ENCODE measurements at regions not wholly inside any gene's neighbourhood (a gene's known extent, or its start where the extent isn't known, plus 50 kb on each side); places are given as distances from the start of the nearest gene placed in this dataset.

- no peak for DNase-seq
Measured at GRCh38 chr3:117133066-117133465, 423.5 kb downstream of the TUSC7 start.

DNA sequence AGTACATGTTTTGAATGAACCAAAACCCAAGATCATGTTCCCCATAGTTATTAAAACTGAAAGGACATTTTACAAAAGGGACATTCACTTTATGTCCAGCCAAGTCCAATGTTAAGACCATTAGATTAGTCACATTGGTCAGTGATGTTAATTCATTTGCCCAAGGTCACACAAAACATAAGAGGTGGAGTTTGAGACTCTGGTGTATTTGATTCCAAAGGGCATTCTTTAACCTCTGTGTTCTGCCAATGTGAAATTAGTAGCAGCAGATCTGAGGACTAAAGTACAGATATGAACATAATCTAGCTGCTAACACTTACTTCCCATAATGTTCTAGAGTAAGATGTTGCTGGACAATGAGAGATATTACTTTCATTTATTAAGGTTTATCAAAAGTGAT is 425.6 kb downstream of the TUSC7 start:
- no peak for DNase-seq

- no peak for DNase-seq
Measured at GRCh38 chr3:117136003-117136402, 426.4 kb downstream of the TUSC7 start.

GRCh38 chr3:117137065-117137464 is 427.5 kb downstream of the TUSC7 start:
- DNase-seq = no peak

DNA sequence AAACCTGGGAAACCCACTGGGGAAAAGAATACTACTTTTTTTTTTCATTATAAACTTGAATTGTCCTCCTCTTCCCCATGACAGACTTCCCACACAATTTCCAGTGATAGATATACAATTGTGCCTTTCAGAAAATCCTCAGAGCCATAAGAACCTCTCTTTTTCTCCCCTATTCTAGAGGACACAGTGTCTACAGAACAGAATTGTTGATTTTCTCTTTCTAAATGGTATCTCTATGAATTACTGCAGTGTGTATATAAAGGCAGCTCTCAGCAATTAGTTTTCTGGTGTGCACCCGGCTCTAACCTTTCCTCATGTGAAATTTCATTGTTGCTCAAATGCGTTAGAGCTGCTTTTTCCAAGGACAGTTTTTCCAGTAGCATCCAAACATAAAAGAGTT is 430.1 kb downstream of the TUSC7 start:
- DNase-seq = no peak

DNA sequence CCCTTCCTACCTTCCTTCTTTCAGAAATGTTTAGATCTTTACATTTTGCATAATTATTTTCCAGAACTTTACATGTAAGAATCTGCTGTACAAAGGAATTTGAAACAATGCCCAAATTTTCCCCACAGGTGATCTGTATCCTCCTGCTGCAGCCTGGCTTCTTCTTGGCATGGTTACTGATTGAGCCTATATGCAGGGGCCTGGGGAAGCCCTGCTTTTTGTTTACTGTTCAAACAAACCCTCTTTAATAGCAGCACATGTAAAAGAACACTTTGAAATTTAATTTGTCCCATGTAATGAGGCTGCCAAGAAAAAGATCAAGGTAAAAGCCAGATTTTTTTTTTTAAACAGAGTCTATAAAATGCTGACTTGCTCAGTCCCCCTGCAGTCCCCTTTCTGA is 432.2 kb downstream of the TUSC7 start:
- DNase-seq = no peak

GRCh38 chr3:117144853-117145252 is 435.3 kb downstream of the TUSC7 start:
- DNase-seq = no peak

GRCh38 chr3:117145677-117146076 is 436.1 kb downstream of the TUSC7 start:
- DNase-seq = no peak

GRCh38 chr3:117146571-117146970 is 437.0 kb downstream of the TUSC7 start:
- no peak for DNase-seq

- no peak for DNase-seq
Measured at GRCh38 chr3:117149584-117149983, 440.0 kb downstream of the TUSC7 start.

DNA sequence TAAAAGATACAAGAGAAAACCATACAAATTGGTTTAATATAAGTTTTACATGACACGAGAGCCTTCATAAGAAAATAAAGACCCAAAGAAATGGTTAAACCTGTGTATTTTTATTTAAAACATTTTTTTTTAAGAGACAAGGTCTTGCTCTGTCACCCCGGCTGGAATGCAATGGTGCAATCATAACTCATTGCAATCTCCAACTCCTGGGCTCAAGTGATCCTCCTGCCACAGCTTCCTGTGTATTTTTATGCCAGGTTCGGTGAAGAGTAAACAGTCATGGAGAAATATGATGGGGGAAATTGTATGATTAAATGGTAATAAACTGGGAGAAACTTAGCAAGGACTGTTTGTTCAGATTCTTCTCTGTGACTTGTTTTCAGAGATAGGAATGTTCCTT is 441.0 kb downstream of the TUSC7 start:
- DNase-seq = no peak

- no peak for DNase-seq
Measured at GRCh38 chr3:117160176-117160575, 450.6 kb downstream of the TUSC7 start.

- DNase-seq = no peak
Measured at GRCh38 chr3:117161816-117162215, 452.2 kb downstream of the TUSC7 start.

- DNase-seq = no peak
Measured at GRCh38 chr3:117165176-117165575, 455.6 kb downstream of the TUSC7 start.

GRCh38 chr3:117165601-117166051 is 456.0 kb downstream of the TUSC7 start:
- no peak for DNase-seq

DNA sequence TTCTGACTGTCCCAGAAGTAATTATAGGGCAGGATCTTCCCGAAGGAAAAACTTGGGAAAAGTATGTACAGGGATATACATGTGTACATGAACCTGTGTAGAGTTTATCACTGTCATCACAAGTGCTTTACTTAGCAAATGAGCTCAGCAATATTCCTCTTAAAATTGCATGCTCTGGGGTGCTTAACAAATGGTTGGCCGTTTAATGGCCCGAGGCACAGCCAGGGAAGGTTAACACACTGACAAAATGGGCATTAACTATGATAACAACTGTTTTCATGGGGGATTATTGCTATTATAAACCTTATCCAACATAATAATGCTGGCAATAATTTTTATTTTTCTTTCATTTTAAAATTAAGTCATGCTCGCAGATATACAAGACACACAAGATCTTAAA is 459.3 kb downstream of the TUSC7 start:
- DNase-seq = no peak

DNA sequence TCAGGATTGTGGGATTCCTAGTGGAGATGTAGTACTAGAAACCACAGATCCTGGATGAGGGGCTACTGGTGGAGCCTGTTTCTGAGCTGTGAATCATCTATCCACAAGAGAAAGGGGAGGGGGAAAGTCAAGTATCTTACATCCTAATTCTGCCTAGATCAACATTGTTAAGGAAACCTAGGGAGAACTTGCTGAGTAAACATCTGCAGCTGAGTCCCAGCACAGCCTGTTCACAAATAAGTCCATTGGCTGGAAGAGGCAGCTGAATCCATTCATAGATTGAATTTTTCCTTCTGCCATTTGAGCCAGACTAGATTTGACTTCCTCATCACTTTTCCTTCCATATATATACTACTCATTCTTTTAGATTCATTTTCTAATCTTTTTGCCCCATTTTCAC is 460.5 kb downstream of the TUSC7 start:
- no peak for DNase-seq

GRCh38 chr3:117171124-117171523 is 461.5 kb downstream of the TUSC7 start:
- no peak for DNase-seq

GRCh38 chr3:117172426-117172825 is 462.8 kb downstream of the TUSC7 start:
- no peak for DNase-seq

DNA sequence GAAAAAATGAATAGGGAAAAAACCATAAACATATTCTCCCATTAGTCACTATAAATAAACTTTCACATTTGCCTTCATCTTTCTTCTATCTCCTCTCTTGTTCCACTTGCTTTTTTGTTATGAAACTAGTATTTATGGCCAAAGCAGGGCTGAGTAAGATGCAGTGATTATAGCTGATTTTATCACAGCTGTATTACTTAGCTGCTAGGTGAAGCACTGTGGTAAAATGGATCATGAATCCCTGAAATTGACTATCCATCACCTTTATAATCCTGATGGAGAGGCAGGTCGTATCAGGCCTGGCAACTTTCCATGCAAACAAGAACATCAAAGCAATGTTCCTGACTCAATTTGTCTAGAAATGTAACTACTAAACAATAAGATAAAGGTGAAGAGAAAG is 471.6 kb downstream of the TUSC7 start:
- DNase-seq = no peak

DNA sequence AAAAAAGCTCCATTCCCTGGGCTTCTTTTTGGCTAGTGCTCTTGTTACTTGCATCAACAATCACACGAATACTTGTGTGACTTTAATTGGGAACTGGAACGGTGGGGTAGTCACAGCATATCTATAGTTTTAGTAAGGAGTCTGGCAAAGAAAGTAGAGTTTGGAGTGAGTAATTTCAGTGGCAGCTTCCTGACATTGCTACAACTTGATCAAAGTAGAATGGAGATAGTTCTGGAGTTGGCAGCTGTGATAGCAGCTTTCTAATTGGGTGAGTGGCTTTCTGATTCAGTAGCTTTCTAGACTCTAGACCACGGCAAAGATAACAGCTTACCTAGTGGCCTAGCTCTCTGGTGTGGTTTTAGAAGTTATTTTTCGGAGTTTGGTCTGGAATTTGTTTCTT is 475.0 kb downstream of the TUSC7 start:
- no peak for DNase-seq

DNA sequence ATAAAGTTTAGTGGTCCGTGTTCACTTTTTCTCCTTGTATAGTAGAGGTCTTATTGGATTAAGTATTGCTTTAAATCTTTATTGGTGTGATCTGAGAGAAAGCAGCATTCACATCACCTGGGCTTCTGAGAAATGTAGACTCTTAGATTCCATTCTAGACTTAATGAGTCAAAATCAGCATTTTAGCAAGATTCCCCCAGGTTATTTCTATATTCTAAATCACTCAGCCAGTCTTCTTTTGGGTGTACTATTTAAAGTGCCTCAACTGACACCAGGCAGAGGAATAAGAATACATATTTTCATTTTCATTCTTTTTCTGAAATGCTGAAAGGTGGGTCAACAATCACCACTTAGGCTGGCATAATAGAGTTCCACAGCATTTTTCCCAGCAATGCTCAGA is 481.7 kb downstream of the TUSC7 start:
- no peak for DNase-seq

- no peak for DNase-seq
Measured at GRCh38 chr3:117192888-117193287, 483.3 kb downstream of the TUSC7 start.

DNA sequence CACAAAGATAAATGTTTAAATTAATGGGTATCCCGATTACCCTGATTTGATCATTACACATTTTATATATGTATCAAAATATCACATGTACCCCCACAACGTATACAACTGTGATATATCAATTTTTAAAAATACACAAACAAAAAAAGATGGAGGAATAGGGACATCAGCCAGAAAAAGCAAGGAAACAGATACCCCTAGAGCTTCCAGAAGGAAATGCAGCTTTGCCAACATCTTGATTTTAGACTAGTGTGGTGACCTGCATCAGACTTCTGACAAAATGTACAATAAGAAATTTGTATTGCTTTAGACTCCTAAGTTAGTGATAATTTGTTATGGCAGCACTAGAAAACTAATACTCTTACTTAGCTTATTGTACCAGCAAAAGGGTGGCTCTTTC is 483.8 kb downstream of the TUSC7 start:
- DNase-seq = no peak

GRCh38 chr3:117195034-117195433 is 485.5 kb downstream of the TUSC7 start:
- no peak for DNase-seq

DNA sequence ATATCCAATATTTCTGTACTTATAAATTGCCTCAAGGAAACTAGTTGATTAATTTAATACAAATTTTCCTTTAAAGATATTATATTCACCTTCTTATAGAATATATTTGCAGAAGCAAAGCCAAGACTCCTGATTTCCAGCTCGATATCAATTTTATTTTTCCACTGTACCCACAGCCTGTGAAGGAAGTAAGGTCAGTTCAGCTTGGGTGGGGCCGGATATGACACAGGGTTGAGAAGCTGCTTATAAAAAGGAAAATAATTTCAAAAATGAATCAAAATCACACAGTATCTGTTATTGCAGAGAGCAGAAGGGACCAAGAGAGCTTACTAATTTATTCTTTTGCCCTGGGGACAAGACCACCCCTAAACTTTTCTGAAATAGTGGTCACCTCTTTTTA is 491.4 kb downstream of the TUSC7 start:
- no peak for DNase-seq
